Endothelial cell of umbilical vein (primary cell): ENCODE measurements at regions not wholly inside any gene's neighbourhood (a gene's known extent, or its start where the extent isn't known, plus 50 kb on each side); places are given as distances from the start of the nearest gene placed in this dataset.

Experiments
- BruUV-seq: library from RNA; stranded (reverse); fragments of 400-500 nt; replicated peaks from 2 replicates; lab custom pipeline; 2021; lab: Mats Ljungman, UMichigan
- CTCF ChIA-PET: fragments of 300-600, 350-600 bp; sonication (Branson Sonifier 250); formaldehyde crosslinking; loops from one replicate; lab custom pipeline; 2021; ENCODE audit warnings: antibody characterized with exemption, inconsistent platforms; lab: Charles Lee
- POLR2A ChIA-PET: fragments of 300-600, 350-600 bp; sonication (Branson Sonifier 250); formaldehyde crosslinking; loops from one replicate; lab custom pipeline; 2021; ENCODE audit warnings: antibody characterized with exemption, inconsistent platforms; lab: Charles Lee
- DNase-seq: peaks from one replicate; pipeline ENCODE4 v3.0.0-alpha.2; 2011; ENCODE audit warnings: low read depth, low spot score
- FAIRE-seq: peaks from 2 replicates; lab custom pipeline; 2011; peaks lifted over from hg19 to GRCh38; lab: Jason Lieb, UNC
- H2AFZ ChIP-seq: 2 replicates; pipeline ENCODE4 v1.6.0; 2012; ENCODE audit warnings: low read depth, low read length, control low read depth, inconsistent platforms
- H3K27ac ChIP-seq: 2 replicates; pipeline ENCODE4 v1.5.1; 2011; ENCODE audit warnings: low read depth, mild to moderate bottlenecking, control low read depth, low read length, moderate library complexity; ENCODE audit not compliant: insufficient read depth
- H3K27me3 ChIP-seq, 2 experiments: 2 replicates each; pipeline versions ENCODE4 v1.6.0 to v1.6.1; 2011; ENCODE audit warnings: low read length in 2 of 2, mixed read lengths in 1 of 2; ENCODE audit not compliant: control insufficient read depth in 2 of 2, insufficient read depth in 2 of 2
- H3K36me3 ChIP-seq, 2 experiments: 2 replicates in 1 of 2; 3 replicates in 1 of 2; pipeline ENCODE4 v1.5.1; 2011; ENCODE audit warnings: low read length in 2 of 2, mild to moderate bottlenecking in 1 of 2, moderate library complexity in 1 of 2; ENCODE audit not compliant: control insufficient read depth in 2 of 2, insufficient read depth in 2 of 2; ENCODE audit errors: extremely low read depth in 1 of 2
- H3K4me1 ChIP-seq: 3 replicates; pipeline ENCODE4 v1.5.1; 2011; ENCODE audit warnings: mild to moderate bottlenecking, low read length; ENCODE audit not compliant: control insufficient read depth, insufficient read depth; ENCODE audit errors: extremely low read depth
- H3K4me2 ChIP-seq: 2 replicates; pipeline ENCODE4 v1.6.1; 2011; ENCODE audit warnings: low read length, control low read depth, mixed read lengths; ENCODE audit not compliant: insufficient read depth
- H3K4me3 ChIP-seq, 3 experiments: fragments of 200-600 bp in 1 of 3; sonication (generic), shearing (Covaris generic) in 1 of 3; replicated peaks in 1 of 3; 2 replicates each; pipeline ENCODE4 v1.5.1; 2011 to 2016; ENCODE audit warnings: control low read depth in 3 of 3, low read length in 3 of 3, mild to moderate bottlenecking in 2 of 3, inconsistent platforms in 1 of 3, low read depth in 1 of 3, moderate library complexity in 1 of 3; ENCODE audit not compliant: insufficient read depth in 1 of 3
- H3K79me2 ChIP-seq: 2 replicates; pipeline ENCODE4 v1.6.0; 2012; ENCODE audit warnings: low read length, inconsistent platforms; ENCODE audit not compliant: control insufficient read depth, insufficient read depth
- H3K9ac ChIP-seq: replicated peaks from 2 replicates; pipeline ENCODE3; 2011; ENCODE audit warnings: low read length, control low read depth; ENCODE audit not compliant: insufficient read depth; ENCODE audit errors: extremely low read depth
- H3K9me1 ChIP-seq: replicated peaks from 3 replicates; pipeline ENCODE4 v1.6.0; 2011; ENCODE audit warnings: mild to moderate bottlenecking, low read length; ENCODE audit not compliant: control insufficient read depth, insufficient read depth; ENCODE audit errors: extremely low read depth
- H3K9me3 ChIP-seq: replicated peaks from 2 replicates; pipeline ENCODE4 v1.5.1; 2012; ENCODE audit warnings: low read length, inconsistent platforms; ENCODE audit not compliant: control insufficient read depth, insufficient read depth
- H4K20me1 ChIP-seq: replicated peaks from 2 replicates; pipeline ENCODE3; 2011; ENCODE audit warnings: mild to moderate bottlenecking, low read length; ENCODE audit not compliant: control insufficient read depth, insufficient read depth; ENCODE audit errors: extremely low read depth
- CTCF ChIP-seq, 2 donors: IDR thresholded peaks; 1 replicate in 1 of 2; 2 replicates in 1 of 2; pipeline ENCODE4 v1.5.1; 2011; ENCODE audit warnings: low read length in 2 of 2, mild to moderate bottlenecking in 2 of 2, moderate library complexity in 2 of 2, control low read depth in 1 of 2, inconsistent platforms in 1 of 2, low read depth in 1 of 2; ENCODE audit not compliant: insufficient read depth in 1 of 2; ENCODE audit errors: extremely low read depth in 1 of 2
- EZH2 ChIP-seq: IDR thresholded peaks from 2 replicates; pipeline ENCODE4 v1.6.1; 2012; ENCODE audit warnings: borderline replicate concordance, low read depth, mild to moderate bottlenecking, moderate library complexity, low read length, inconsistent platforms; ENCODE audit not compliant: severe bottlenecking
- FOS ChIP-seq: IDR thresholded peaks from 2 replicates; pipeline ENCODE4 v1.6.1; 2011; ENCODE audit warnings: mild to moderate bottlenecking, low read length, moderate library complexity, borderline replicate concordance; ENCODE audit not compliant: insufficient read depth
- GATA2 ChIP-seq: IDR thresholded peaks from 2 replicates; pipeline ENCODE4 v1.7.0; 2011; ENCODE audit warnings: low read depth, mild to moderate bottlenecking, moderate library complexity, mixed read lengths, low read length; ENCODE audit not compliant: insufficient read length, insufficient read depth
- JUN ChIP-seq: IDR thresholded peaks from 2 replicates; pipeline ENCODE4 v1.6.1; 2011; ENCODE audit warnings: borderline replicate concordance, low read depth; ENCODE audit not compliant: insufficient read length, insufficient read depth
- MAX ChIP-seq: IDR thresholded peaks from 2 replicates; pipeline ENCODE4 v1.6.1; 2011; ENCODE audit not compliant: insufficient read depth, insufficient read length
- MYC ChIP-seq: IDR thresholded peaks from one replicate; pipeline ENCODE4 v1.6.1; 2011; ENCODE audit warnings: mild to moderate bottlenecking, low read depth, low read length
- POLR2A ChIP-seq: IDR thresholded peaks from 2 replicates; pipeline ENCODE4 v1.6.1; 2012; ENCODE audit warnings: low read depth, mild to moderate bottlenecking, control low read depth, low read length
- POLR2AphosphoS5 ChIP-seq: IDR thresholded peaks from 2 replicates; pipeline ENCODE4 v1.6.1; 2012; ENCODE audit warnings: low read depth, mild to moderate bottlenecking, control low read depth, low read length, moderate library complexity; ENCODE audit not compliant: insufficient read depth
- dilution Hi-C: fragments of 300-500 bp; cut with MboI; formaldehyde crosslinking; loops from one replicate; pipeline ENCODE4 v1.15.0; 2019; ENCODE audit warnings: low sequenced_read_pairs; ENCODE audit not compliant: extremely low pct_ligation_motif_present
- intact Hi-C: fragments of 100-400 bp; cut with micrococcal nuclease; formaldehyde crosslinking; loops from one replicate; pipeline ENCODE4 v1.10.0; 2022

- Histone ChIP-seq H3K9ac (no peak overlapping the region), H3K4me3 (no peak overlapping the region), H3K79me2 (no peaks in the 10 kb centered on the region), H3K4me2 (no peak overlapping the region), H3K27me3 (no peaks in the 10 kb centered on the region), H3K9me3 (no peaks in the 10 kb centered on the region), H3K9me1 (no peaks in the 10 kb centered on the region), H4K20me1 (no peaks in the 10 kb centered on the region), H3K36me3 (no peaks in the 10 kb centered on the region), H3K4me1 (peaks cover 3% of the 10 kb centered on the region), H2AFZ (no peak overlapping the region), H3K27ac (no peak overlapping the region)
- FAIRE-seq (no peak), DNase-seq (no peak)
- no TSS peak for BruUV-seq
- ChIA-PET CTCF (interaction anchor here (1.0 to 1.3 kb wide), 2 partner anchors 14 to 17 kb away, joined by 3 to 4 read pairs; no protein-coding TSS in a partner anchor), POLR2A (no interaction called here)
- TF ChIP-seq JUN, result no peak
- TF ChIP-seq CTCF (IDR thresholded peaks at IDR 0.05; ENCODE audit: extremely low read depth in 1 of 2, insufficient read depth in 1 of 2, low read depth in 1 of 2, low read length in 2 of 2), result no peak
- no peak for TF ChIP-seq MAX
- no peak for TF ChIP-seq EZH2
- TF ChIP-seq MYC, result no peak
- TF ChIP-seq FOS, result no peak
- no peak for TF ChIP-seq GATA2
- TF ChIP-seq POLR2A, result no peak
- no peak for TF ChIP-seq POLR2AphosphoS5
- dilution Hi-C loops, result no loop called here
- intact Hi-C loops, result no loop called here
These were observed 141.7 kb upstream of the MBNL1 start for GRCh38 chr3:152127058-152127457.
